Keratinocyte (primary cell): ENCODE measurements at regions not wholly inside any gene's neighbourhood (a gene's known extent, or its start where the extent isn't known, plus 50 kb on each side); places are given as distances from the start of the nearest gene placed in this dataset.

Experiments
- DNase-seq: peaks from one replicate; pipeline ENCODE4 v3.0.0-alpha.2; 2011; ENCODE audit warnings: low read depth, missing footprints, low spot score
- FAIRE-seq: peaks from 2 replicates; lab custom pipeline; 2011; peaks lifted over from hg19 to GRCh38; lab: Jason Lieb, UNC
- H2AFZ ChIP-seq: 2 replicates; pipeline ENCODE4 v1.6.0; 2012; ENCODE audit warnings: low read length, control low read depth, inconsistent platforms; ENCODE audit not compliant: control insufficient read depth
- H3K27ac ChIP-seq: 2 replicates; pipeline ENCODE4 v1.5.1; 2011; ENCODE audit warnings: low read length; ENCODE audit not compliant: control insufficient read depth, insufficient read depth
- H3K27me3 ChIP-seq: 3 replicates; pipeline ENCODE4 v1.6.0; 2011; ENCODE audit warnings: low read length; ENCODE audit not compliant: control insufficient read depth, insufficient read depth; ENCODE audit errors: extremely low read depth
- H3K36me3 ChIP-seq, 2 experiments: 2 replicates in 1 of 2; 3 replicates in 1 of 2; pipeline ENCODE4 v1.5.1; 2011; ENCODE audit warnings: low read length in 2 of 2, mild to moderate bottlenecking in 1 of 2; ENCODE audit not compliant: control insufficient read depth in 2 of 2, insufficient read depth in 2 of 2; ENCODE audit errors: extremely low read depth in 1 of 2
- H3K4me1 ChIP-seq: 3 replicates; pipeline ENCODE4 v1.5.1; 2011; ENCODE audit warnings: low read length; ENCODE audit not compliant: control insufficient read depth, insufficient read depth; ENCODE audit errors: extremely low read depth
- H3K4me2 ChIP-seq: 3 replicates; pipeline ENCODE4 v1.6.0; 2011; ENCODE audit warnings: low read depth, low read length; ENCODE audit not compliant: control insufficient read depth, insufficient read depth; ENCODE audit errors: extremely low read depth
- H3K4me3 ChIP-seq, 3 experiments: fragments of 200-600 bp in 1 of 3; sonication (generic) in 1 of 3; 2 replicates in 2 of 3; 3 replicates in 1 of 3; pipeline ENCODE4 v1.5.1; 2011 to 2016; ENCODE audit warnings: low read length in 3 of 3, mild to moderate bottlenecking in 3 of 3, control low read depth in 2 of 3, inconsistent platforms in 1 of 3, low read depth in 1 of 3, mixed read lengths in 1 of 3, mixed run types in 1 of 3, moderate library complexity in 1 of 3; ENCODE audit not compliant: control insufficient read depth in 2 of 3, insufficient read depth in 2 of 3; ENCODE audit errors: extremely low read depth in 1 of 3
- H3K79me2 ChIP-seq: 2 replicates; pipeline ENCODE4 v1.6.0; 2012; ENCODE audit warnings: low read length; ENCODE audit not compliant: control insufficient read depth, insufficient read depth
- H3K9ac ChIP-seq: 3 replicates; pipeline ENCODE4 v1.6.0; 2011; ENCODE audit warnings: low read length; ENCODE audit not compliant: control insufficient read depth, insufficient read depth; ENCODE audit errors: extremely low read depth
- H3K9me1 ChIP-seq: 3 replicates; pipeline ENCODE4 v1.6.0; 2011; ENCODE audit warnings: low read length; ENCODE audit not compliant: control insufficient read depth, insufficient read depth; ENCODE audit errors: extremely low read depth
- H3K9me3 ChIP-seq: 2 replicates; pipeline ENCODE4 v1.5.1; 2012; ENCODE audit warnings: low read depth, low read length; ENCODE audit not compliant: control insufficient read depth
- H4K20me1 ChIP-seq: 3 replicates; pipeline ENCODE4 v1.6.0; 2011; ENCODE audit warnings: low read length; ENCODE audit not compliant: control insufficient read depth, insufficient read depth; ENCODE audit errors: extremely low read depth
- EZH2 ChIP-seq: IDR thresholded peaks from one replicate; pipeline ENCODE4 v1.6.1; 2012; ENCODE audit warnings: inconsistent platforms, mild to moderate bottlenecking, low read length, moderate library complexity
- dilution Hi-C: fragments of 300-500 bp; cut with MboI; formaldehyde crosslinking; loops from one replicate; pipeline ENCODE4 v1.7.0; 2020; ENCODE audit warnings: low sequenced_read_pairs; ENCODE audit not compliant: extremely low pct_ligation_motif_present
- TF ChIP-seq, protein P1 (sequence below), 3 experiments: IDR thresholded peaks in 1 of 3; conservative IDR thresholded peaks in 1 of 3; optimal IDR thresholded peaks in 1 of 3; 2 replicates in 2 of 3; 3 replicates in 1 of 3; pipeline versions ENCODE3 to v1.5.1; 2011; ENCODE audit warnings: low read length in 3 of 3, mild to moderate bottlenecking in 3 of 3, moderate library complexity in 2 of 3, control low read depth in 1 of 3, inconsistent platforms in 1 of 3; ENCODE audit not compliant: insufficient read depth in 2 of 3; ENCODE audit errors: extremely low read depth in 1 of 3

- Histone ChIP-seq H2AFZ (no peak overlapping the region), H3K27me3 (no peaks in the 10 kb centered on the region), H3K4me2 (no peak overlapping the region), H4K20me1 (no peaks in the 10 kb centered on the region), H3K4me1 (no peaks in the 10 kb centered on the region), H3K9ac (no peak overlapping the region), H3K9me1 (peaks cover 2% of the 10 kb centered on the region), H3K79me2 (no peaks in the 10 kb centered on the region), H3K27ac (no peak overlapping the region), H3K9me3 (no peaks in the 10 kb centered on the region), H3K4me3 (no peak overlapping the region), H3K36me3 (no peaks in the 10 kb centered on the region)
- TF ChIP-seq, protein P1, sequence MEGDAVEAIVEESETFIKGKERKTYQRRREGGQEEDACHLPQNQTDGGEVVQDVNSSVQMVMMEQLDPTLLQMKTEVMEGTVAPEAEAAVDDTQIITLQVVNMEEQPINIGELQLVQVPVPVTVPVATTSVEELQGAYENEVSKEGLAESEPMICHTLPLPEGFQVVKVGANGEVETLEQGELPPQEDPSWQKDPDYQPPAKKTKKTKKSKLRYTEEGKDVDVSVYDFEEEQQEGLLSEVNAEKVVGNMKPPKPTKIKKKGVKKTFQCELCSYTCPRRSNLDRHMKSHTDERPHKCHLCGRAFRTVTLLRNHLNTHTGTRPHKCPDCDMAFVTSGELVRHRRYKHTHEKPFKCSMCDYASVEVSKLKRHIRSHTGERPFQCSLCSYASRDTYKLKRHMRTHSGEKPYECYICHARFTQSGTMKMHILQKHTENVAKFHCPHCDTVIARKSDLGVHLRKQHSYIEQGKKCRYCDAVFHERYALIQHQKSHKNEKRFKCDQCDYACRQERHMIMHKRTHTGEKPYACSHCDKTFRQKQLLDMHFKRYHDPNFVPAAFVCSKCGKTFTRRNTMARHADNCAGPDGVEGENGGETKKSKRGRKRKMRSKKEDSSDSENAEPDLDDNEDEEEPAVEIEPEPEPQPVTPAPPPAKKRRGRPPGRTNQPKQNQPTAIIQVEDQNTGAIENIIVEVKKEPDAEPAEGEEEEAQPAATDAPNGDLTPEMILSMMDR (optimal IDR thresholded peaks at IDR 0.05 in 1 of 3, IDR thresholded peaks at IDR 0.05 in 1 of 3, conservative IDR thresholded peaks at IDR 0.05 in 1 of 3; ENCODE audit: extremely low read depth in 1 of 3, insufficient read depth in 2 of 3, low read length in 3 of 3): no peak
- TF ChIP-seq EZH2: no peak
- DNase-seq (no peak), FAIRE-seq (no peak)
- dilution Hi-C loops: no loop called here
These were observed 205.3 kb downstream of the NAP1L3 start for GRCh38 chrX:93468075-93468474.

- no peak overlapping the region for H3K4me2 ChIP-seq
- H4K20me1 ChIP-seq: no peaks in the 10 kb centered on the region
- no peak overlapping the region for H3K9ac ChIP-seq
- H2AFZ ChIP-seq: no peak overlapping the region
- H3K27ac ChIP-seq: no peak overlapping the region
- H3K4me1 ChIP-seq: no peaks in the 10 kb centered on the region
- no peaks in the 10 kb centered on the region for H3K79me2 ChIP-seq
- H3K27me3 ChIP-seq: no peaks in the 10 kb centered on the region
- DNase-seq: no peak
- TF ChIP-seq, protein P1 (optimal IDR thresholded peaks at IDR 0.05 in 1 of 3, IDR thresholded peaks at IDR 0.05 in 1 of 3, conservative IDR thresholded peaks at IDR 0.05 in 1 of 3; ENCODE audit: extremely low read depth in 1 of 3, insufficient read depth in 2 of 3, low read length in 3 of 3): no peak
- TF ChIP-seq EZH2: no peak
- H3K4me3 ChIP-seq: no peak overlapping the region
- no peak for FAIRE-seq
- H3K9me3 ChIP-seq: no peaks in the 10 kb centered on the region
- H3K36me3 ChIP-seq: no peaks in the 10 kb centered on the region
- dilution Hi-C loops: no loop called here
- H3K9me1 ChIP-seq: peaks cover 2% of the 10 kb centered on the region
These were observed 207.0 kb downstream of the NAP1L3 start for GRCh38 chrX:93466383-93466782.
